SK-N-SH treated with all-trans-retinoic acid at 6 μM for 48 hours (cell line): ENCODE measurements at regions not wholly inside any gene's neighbourhood (a gene's known extent, or its start where the extent isn't known, plus 50 kb on each side); places are given as distances from the start of the nearest gene placed in this dataset.

Source experiments
- ATAC-seq: fragments of 200-7000 bp; cut with Tn5 transposase; 3 replicates; pipeline ENCODE4 v1.9.1; 2020; ENCODE audit warnings: mild to moderate bottlenecking, moderate library complexity
- ARNTL ChIP-seq: fragments of 450-650 bp; formaldehyde crosslinking; IDR thresholded peaks from 2 replicates; pipeline ENCODE4 v1.5.0; 2020; ENCODE audit warnings: low read depth, mild to moderate bottlenecking, moderate library complexity, borderline replicate concordance
- BACH2 ChIP-seq: fragments of 250-450 bp; sonication (Bioruptor Pico); IDR thresholded peaks from 2 replicates; pipeline ENCODE4 v1.9.0; 2021; ENCODE audit warnings: mild to moderate bottlenecking, borderline replicate concordance
- CSDC2 ChIP-seq: fragments of 250-450 bp; sonication (Bioruptor Pico); IDR thresholded peaks from 2 replicates; pipeline ENCODE4 v1.5.0; 2020; ENCODE audit warnings: mild to moderate bottlenecking, moderate library complexity
- ESRRG ChIP-seq: fragments of 250-450 bp; sonication (Bioruptor Pico); IDR thresholded peaks from 2 replicates; pipeline ENCODE4 v1.6.1; 2021; ENCODE audit warnings: mild to moderate bottlenecking
- GLIS3 ChIP-seq: fragments of 250-450 bp; sonication (Bioruptor Pico); IDR thresholded peaks from 2 replicates; pipeline ENCODE4 v1.5.0; 2020; ENCODE audit warnings: mild to moderate bottlenecking, moderate library complexity
- OSR1 ChIP-seq: fragments of 250-450 bp; sonication (Bioruptor Pico); IDR thresholded peaks from 2 replicates; pipeline ENCODE4 v1.8.0; 2022; ENCODE audit warnings: moderate library complexity, mild to moderate bottlenecking, inconsistent platforms
- PPARA ChIP-seq: fragments of 250-450 bp; sonication (Bioruptor Pico); IDR thresholded peaks from 2 replicates; pipeline ENCODE4 v1.5.0; 2020; ENCODE audit warnings: mild to moderate bottlenecking, borderline replicate concordance
- RARB ChIP-seq: fragments of 250-450 bp; sonication (Bioruptor Pico); IDR thresholded peaks from 2 replicates; pipeline ENCODE4 v1.8.0; 2021; ENCODE audit warnings: mild to moderate bottlenecking, moderate library complexity
- SNAI2 ChIP-seq: fragments of 250-450 bp; sonication (Bioruptor Pico); IDR thresholded peaks from 2 replicates; pipeline ENCODE4 v1.5.0; 2020; ENCODE audit warnings: mild to moderate bottlenecking, moderate library complexity
- TOX ChIP-seq: fragments of 250-450 bp; sonication (Bioruptor Pico); IDR thresholded peaks from 2 replicates; pipeline ENCODE4 v1.8.0; 2021; ENCODE audit warnings: mild to moderate bottlenecking, moderate library complexity, borderline replicate concordance
- ZFP3 ChIP-seq: fragments of 250-450 bp; sonication (Bioruptor Pico); IDR thresholded peaks from 2 replicates; pipeline ENCODE4 v1.5.0; 2020; ENCODE audit warnings: mild to moderate bottlenecking, moderate library complexity
- ZFP30 ChIP-seq: fragments of 450-650 bp; formaldehyde crosslinking; IDR thresholded peaks from 2 replicates; pipeline ENCODE4 v1.5.0; 2022; ENCODE audit warnings: mild to moderate bottlenecking, moderate library complexity
- ZNF565 ChIP-seq: fragments of 450-650 bp; formaldehyde crosslinking; conservative IDR thresholded peaks from 2 replicates; pipeline ENCODE4 v1.5.0; 2020; ENCODE audit warnings: low read depth, mild to moderate bottlenecking, moderate library complexity
- ZNF8 ChIP-seq: fragments of 450-650 bp; formaldehyde crosslinking; IDR thresholded peaks from 2 replicates; pipeline ENCODE4 v1.5.0; 2020; ENCODE audit warnings: mild to moderate bottlenecking, moderate library complexity
- TF ChIP-seq, protein P1 (sequence below): fragments of 250-450 bp; sonication (Bioruptor Pico); IDR thresholded peaks from 2 replicates; pipeline ENCODE4 v1.5.0; 2020; ENCODE audit warnings: mild to moderate bottlenecking, moderate library complexity
- TF ChIP-seq, protein P2 (sequence below): fragments of 250-450 bp; sonication (Bioruptor Pico); IDR thresholded peaks from 2 replicates; pipeline ENCODE4 v1.8.0; 2021; ENCODE audit warnings: low read depth, mild to moderate bottlenecking, moderate library complexity, borderline replicate concordance
- TF ChIP-seq, protein P3 (sequence below): fragments of 250-450 bp; sonication (Bioruptor Pico); IDR thresholded peaks from 2 replicates; pipeline ENCODE4 v1.5.1; 2021; ENCODE audit warnings: mild to moderate bottlenecking, moderate library complexity
- TF ChIP-seq, protein P4 (sequence below): fragments of 250-450 bp; sonication (Bioruptor Pico); IDR thresholded peaks from 2 replicates; pipeline ENCODE4 v1.5.1; 2020; ENCODE audit warnings: low read depth, mild to moderate bottlenecking, moderate library complexity
- TF ChIP-seq, protein P5 (sequence below): fragments of 250-450 bp; sonication (Bioruptor Pico); IDR thresholded peaks from 2 replicates; pipeline ENCODE4 v1.8.0; 2020; ENCODE audit warnings: mild to moderate bottlenecking, moderate library complexity, borderline replicate concordance

DNA sequence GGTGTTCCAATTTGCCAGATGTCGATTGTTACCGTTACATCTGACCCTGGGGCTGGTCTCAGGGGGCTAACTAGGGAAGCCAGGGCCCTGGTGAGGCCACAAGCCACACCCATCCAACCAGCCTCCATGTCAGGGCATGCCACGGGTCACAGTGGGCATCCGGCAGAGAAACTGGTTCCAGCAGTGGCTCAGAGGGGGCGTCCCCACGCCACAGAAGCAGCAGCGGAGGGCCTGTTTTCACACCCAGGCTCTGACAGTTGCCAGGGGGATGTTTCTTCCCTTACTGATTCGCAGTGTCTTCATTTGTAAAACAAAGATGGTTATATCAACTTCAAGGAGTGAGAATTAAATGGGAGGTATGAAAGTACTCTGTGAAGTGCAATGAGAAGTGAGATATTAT lies 75.0 kb upstream of the COX20 start:
- TF ChIP-seq PPARA (no peak), ARNTL (CRISPR knock-in tag) (no peak), ZNF8 (CRISPR knock-in tag) (no peak), ZFP30 (CRISPR knock-in tag) (no peak), OSR1 (CRISPR knock-in tag) (no peak), ZNF565 (CRISPR knock-in tag) (no peak), ZFP3 (no peak), TOX (CRISPR knock-in tag) (no peak), GLIS3 (CRISPR knock-in tag) (no peak), SNAI2 (CRISPR knock-in tag) (no peak), RARB (CRISPR knock-in tag) (no peak), BACH2 (CRISPR knock-in tag) (no peak)
- TF ChIP-seq, protein P1, sequence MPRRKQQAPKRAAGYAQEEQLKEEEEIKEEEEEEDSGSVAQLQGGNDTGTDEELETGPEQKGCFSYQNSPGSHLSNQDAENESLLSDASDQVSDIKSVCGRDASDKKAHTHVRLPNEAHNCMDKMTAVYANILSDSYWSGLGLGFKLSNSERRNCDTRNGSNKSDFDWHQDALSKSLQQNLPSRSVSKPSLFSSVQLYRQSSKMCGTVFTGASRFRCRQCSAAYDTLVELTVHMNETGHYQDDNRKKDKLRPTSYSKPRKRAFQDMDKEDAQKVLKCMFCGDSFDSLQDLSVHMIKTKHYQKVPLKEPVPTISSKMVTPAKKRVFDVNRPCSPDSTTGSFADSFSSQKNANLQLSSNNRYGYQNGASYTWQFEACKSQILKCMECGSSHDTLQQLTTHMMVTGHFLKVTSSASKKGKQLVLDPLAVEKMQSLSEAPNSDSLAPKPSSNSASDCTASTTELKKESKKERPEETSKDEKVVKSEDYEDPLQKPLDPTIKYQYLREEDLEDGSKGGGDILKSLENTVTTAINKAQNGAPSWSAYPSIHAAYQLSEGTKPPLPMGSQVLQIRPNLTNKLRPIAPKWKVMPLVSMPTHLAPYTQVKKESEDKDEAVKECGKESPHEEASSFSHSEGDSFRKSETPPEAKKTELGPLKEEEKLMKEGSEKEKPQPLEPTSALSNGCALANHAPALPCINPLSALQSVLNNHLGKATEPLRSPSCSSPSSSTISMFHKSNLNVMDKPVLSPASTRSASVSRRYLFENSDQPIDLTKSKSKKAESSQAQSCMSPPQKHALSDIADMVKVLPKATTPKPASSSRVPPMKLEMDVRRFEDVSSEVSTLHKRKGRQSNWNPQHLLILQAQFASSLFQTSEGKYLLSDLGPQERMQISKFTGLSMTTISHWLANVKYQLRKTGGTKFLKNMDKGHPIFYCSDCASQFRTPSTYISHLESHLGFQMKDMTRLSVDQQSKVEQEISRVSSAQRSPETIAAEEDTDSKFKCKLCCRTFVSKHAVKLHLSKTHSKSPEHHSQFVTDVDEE (CRISPR knock-in tag), result no peak
- TF ChIP-seq, protein P2, sequence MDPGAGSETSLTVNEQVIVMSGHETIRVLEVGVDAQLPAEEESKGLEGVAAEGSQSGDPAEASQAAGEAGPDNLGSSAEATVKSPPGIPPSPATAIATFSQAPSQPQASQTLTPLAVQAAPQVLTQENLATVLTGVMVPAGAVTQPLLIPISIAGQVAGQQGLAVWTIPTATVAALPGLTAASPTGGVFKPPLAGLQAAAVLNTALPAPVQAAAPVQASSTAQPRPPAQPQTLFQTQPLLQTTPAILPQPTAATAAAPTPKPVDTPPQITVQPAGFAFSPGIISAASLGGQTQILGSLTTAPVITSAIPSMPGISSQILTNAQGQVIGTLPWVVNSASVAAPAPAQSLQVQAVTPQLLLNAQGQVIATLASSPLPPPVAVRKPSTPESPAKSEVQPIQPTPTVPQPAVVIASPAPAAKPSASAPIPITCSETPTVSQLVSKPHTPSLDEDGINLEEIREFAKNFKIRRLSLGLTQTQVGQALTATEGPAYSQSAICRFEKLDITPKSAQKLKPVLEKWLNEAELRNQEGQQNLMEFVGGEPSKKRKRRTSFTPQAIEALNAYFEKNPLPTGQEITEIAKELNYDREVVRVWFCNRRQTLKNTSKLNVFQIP, result no peak
- TF ChIP-seq, protein P3, sequence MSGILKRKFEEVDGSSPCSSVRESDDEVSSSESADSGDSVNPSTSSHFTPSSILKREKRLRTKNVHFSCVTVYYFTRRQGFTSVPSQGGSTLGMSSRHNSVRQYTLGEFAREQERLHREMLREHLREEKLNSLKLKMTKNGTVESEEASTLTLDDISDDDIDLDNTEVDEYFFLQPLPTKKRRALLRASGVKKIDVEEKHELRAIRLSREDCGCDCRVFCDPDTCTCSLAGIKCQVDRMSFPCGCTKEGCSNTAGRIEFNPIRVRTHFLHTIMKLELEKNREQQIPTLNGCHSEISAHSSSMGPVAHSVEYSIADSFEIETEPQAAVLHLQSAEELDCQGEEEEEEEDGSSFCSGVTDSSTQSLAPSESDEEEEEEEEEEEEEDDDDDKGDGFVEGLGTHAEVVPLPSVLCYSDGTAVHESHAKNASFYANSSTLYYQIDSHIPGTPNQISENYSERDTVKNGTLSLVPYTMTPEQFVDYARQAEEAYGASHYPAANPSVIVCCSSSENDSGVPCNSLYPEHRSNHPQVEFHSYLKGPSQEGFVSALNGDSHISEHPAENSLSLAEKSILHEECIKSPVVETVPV, result no peak
- TF ChIP-seq, protein P4, sequence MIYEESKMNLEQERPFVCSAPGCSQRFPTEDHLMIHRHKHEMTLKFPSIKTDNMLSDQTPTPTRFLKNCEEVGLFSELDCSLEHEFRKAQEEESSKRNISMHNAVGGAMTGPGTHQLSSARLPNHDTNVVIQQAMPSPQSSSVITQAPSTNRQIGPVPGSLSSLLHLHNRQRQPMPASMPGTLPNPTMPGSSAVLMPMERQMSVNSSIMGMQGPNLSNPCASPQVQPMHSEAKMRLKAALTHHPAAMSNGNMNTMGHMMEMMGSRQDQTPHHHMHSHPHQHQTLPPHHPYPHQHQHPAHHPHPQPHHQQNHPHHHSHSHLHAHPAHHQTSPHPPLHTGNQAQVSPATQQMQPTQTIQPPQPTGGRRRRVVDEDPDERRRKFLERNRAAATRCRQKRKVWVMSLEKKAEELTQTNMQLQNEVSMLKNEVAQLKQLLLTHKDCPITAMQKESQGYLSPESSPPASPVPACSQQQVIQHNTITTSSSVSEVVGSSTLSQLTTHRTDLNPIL (CRISPR knock-in tag), result no peak
- no peak for ATAC-seq

DNA sequence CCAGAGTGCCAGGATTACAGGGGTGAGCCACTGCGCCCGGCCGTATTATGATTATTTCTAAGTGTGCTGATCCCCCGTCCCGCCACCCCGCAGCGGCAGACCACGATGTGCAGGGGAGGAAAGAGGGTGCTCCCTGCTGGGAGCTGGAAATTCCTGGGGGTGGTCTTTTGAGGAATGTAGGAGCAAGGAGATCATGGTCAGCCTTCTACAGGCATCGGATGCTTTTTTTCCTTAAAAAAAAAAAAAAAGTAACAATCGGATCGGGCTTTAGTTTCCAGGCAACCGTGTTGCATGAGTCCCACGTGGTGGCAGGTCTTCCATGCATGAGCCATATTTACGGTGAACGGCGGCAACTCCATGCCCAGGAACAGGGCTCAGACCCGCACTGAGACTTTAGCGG lies 74.2 kb upstream of the COX20 start:
- ATAC-seq, result peak; percentile 90
- TF ChIP-seq ESRRG (CRISPR knock-in tag) (no peak), PPARA (no peak), CSDC2 (no peak)
- TF ChIP-seq, protein P3, result no peak
- TF ChIP-seq, all 23 proteins: peak for 0

DNA sequence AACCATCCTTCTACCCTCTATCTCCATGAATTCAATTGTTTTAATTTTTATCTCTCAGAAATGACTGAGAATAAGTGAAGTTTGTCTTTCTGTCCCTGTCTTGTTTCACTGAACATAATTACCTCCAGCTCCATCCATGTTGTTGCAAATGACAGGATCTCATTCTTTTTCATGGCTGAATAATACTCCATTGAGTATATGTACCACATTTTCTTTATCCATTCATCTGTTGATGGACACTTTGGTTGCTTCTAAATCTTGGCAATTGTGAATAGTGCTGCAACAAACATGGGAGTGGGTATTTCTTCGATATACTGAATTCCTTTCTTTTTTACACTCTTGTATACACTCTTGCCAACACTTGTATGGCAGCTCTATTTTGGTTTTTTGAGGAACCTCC lies 72.8 kb upstream of the COX20 start:
- TF ChIP-seq, protein P4 (CRISPR knock-in tag), result no peak
- TF ChIP-seq, protein P5, sequence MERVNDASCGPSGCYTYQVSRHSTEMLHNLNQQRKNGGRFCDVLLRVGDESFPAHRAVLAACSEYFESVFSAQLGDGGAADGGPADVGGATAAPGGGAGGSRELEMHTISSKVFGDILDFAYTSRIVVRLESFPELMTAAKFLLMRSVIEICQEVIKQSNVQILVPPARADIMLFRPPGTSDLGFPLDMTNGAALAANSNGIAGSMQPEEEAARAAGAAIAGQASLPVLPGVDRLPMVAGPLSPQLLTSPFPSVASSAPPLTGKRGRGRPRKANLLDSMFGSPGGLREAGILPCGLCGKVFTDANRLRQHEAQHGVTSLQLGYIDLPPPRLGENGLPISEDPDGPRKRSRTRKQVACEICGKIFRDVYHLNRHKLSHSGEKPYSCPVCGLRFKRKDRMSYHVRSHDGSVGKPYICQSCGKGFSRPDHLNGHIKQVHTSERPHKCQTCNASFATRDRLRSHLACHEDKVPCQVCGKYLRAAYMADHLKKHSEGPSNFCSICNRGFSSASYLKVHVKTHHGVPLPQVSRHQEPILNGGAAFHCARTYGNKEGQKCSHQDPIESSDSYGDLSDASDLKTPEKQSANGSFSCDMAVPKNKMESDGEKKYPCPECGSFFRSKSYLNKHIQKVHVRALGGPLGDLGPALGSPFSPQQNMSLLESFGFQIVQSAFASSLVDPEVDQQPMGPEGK (CRISPR knock-in tag), result no peak
- TF ChIP-seq ZNF8 (CRISPR knock-in tag), result peak; percentile 91
- no peak for ATAC-seq
